M059J (cell line): ENCODE measurements at regions not wholly inside any gene's neighbourhood (a gene's known extent, or its start where the extent isn't known, plus 50 kb on each side); places are given as distances from the start of the nearest gene placed in this dataset.

ENCODE experiments used
- DNase-seq: peaks from one replicate; pipeline ENCODE4 v3.0.0-alpha.2; 2012; ENCODE audit warnings: low read depth

GRCh38 chr11:33646629-33647028, 54.0 kb downstream of the C11orf91 start:
- no peak for DNase-seq

GRCh38 chr11:33646168-33646567, 54.5 kb downstream of the C11orf91 start:
- DNase-seq = no peak

GRCh38 chr11:33645686-33646085, 54.9 kb downstream of the C11orf91 start:
- DNase-seq = no peak

- DNase-seq = no peak
These were observed 57.3 kb downstream of the C11orf91 start for GRCh38 chr11:33643167-33643824.

- no peak for DNase-seq
These were observed 58.0 kb downstream of the C11orf91 start for GRCh38 chr11:33642461-33643166.

- no peak for DNase-seq
These were observed 59.8 kb downstream of the C11orf91 start for GRCh38 chr11:33640730-33641371.

- DNase-seq = no peak
These were observed 62.0 kb downstream of the C11orf91 start for GRCh38 chr11:33638608-33639007.

GRCh38 chr11:33636104-33636503, 64.5 kb downstream of the C11orf91 start:
- peak; percentile 25 for DNase-seq

- no peak for DNase-seq
These were observed 65.5 kb downstream of the C11orf91 start for GRCh38 chr11:33635161-33635560.

GRCh38 chr11:33634291-33634834, 66.3 kb downstream of the C11orf91 start:
- DNase-seq = peak; percentile 94

GRCh38 chr11:33633251-33634003, 67.2 kb downstream of the C11orf91 start:
- peak; percentile 97 for DNase-seq

- DNase-seq = no peak
These were observed 68.9 kb downstream of the C11orf91 start for GRCh38 chr11:33631749-33632091.

- peak; percentile 65 for DNase-seq
These were observed 69.5 kb downstream of the C11orf91 start for GRCh38 chr11:33630936-33631748.

GRCh38 chr11:33624083-33624482, 76.5 kb downstream of the C11orf91 start:
- peak; percentile 45 for DNase-seq

- no peak for DNase-seq
These were observed 77.8 kb downstream of the C11orf91 start for GRCh38 chr11:33622806-33623205.

- DNase-seq = peak; percentile 67
These were observed 78.4 kb downstream of the C11orf91 start for GRCh38 chr11:33622186-33622585.

GRCh38 chr11:33620423-33621171, 80.0 kb downstream of the C11orf91 start:
- peak; percentile 86 for DNase-seq

- DNase-seq = no peak
These were observed 81.7 kb downstream of the C11orf91 start for GRCh38 chr11:33618956-33619355.

- DNase-seq = no peak
These were observed 82.3 kb downstream of the C11orf91 start for GRCh38 chr11:33618351-33618710.

GRCh38 chr11:33617672-33618350, 82.8 kb downstream of the C11orf91 start:
- DNase-seq = no peak
